ENCODE measurements at regions not wholly inside any gene's neighbourhood (a gene's known extent, or its start where the extent isn't known, plus 50 kb on each side); places are given as distances from the start of the nearest gene placed in this dataset.
A peak's percentile ranks its signal among the peaks of the same experiment; 100 is the strongest.

GRCh38 chr3:117596503-117596902 is 886.9 kb downstream of the TUSC7 start:
- TF ChIP-seq CTCF (IDR thresholded peaks at IDR 0.05) = no peak
- Histone ChIP-seq H3K27ac (no peak overlapping the region), H3K27me3 (ENCODE audit: low read depth) (no peaks in the 10 kb centered on the region), H3K4me1 (no peaks in the 10 kb centered on the region), H3K9me3 (no peaks in the 10 kb centered on the region), H3K36me3 (no peaks in the 10 kb centered on the region), H3K4me3 (no peak overlapping the region)
- ATAC-seq (no peak), DNase-seq (no peak)
- intact Hi-C loops (cut with DNase I) = no loop called here

- no peak for DNase-seq
- no peak overlapping the region for H3K4me3 ChIP-seq
These were observed 888.3 kb downstream of the TUSC7 start for GRCh38 chr3:117597865-117598264.

GRCh38 chr3:117600112-117600511 is 890.5 kb downstream of the TUSC7 start:
- Histone ChIP-seq H3K27ac (no peak overlapping the region), H3K4me3 (no peak overlapping the region), H3K27me3 (ENCODE audit: low read depth) (no peaks in the 10 kb centered on the region), H3K36me3 (no peaks in the 10 kb centered on the region), H3K4me1 (no peaks in the 10 kb centered on the region), H3K9me3 (no peaks in the 10 kb centered on the region)
- TF ChIP-seq CTCF (IDR thresholded peaks at IDR 0.05) = no peak
- intact Hi-C loops (cut with DNase I) = no loop called here
- peak; percentile 46 for DNase-seq
- ATAC-seq = peak; percentile 67 to 71

More at GRCh38 chr3:117597865-117598264, 888.3 kb downstream of the TUSC7 start:
- Histone ChIP-seq H3K27me3 (ENCODE audit: low read depth) (no peaks in the 10 kb centered on the region), H3K9me3 (no peaks in the 10 kb centered on the region), H3K4me1 (no peaks in the 10 kb centered on the region), H3K36me3 (no peaks in the 10 kb centered on the region), H3K27ac (no peak overlapping the region)
- TF ChIP-seq CTCF (IDR thresholded peaks at IDR 0.05) = no peak
- ATAC-seq = no peak
- intact Hi-C loops (cut with DNase I) = no loop called here

DNA sequence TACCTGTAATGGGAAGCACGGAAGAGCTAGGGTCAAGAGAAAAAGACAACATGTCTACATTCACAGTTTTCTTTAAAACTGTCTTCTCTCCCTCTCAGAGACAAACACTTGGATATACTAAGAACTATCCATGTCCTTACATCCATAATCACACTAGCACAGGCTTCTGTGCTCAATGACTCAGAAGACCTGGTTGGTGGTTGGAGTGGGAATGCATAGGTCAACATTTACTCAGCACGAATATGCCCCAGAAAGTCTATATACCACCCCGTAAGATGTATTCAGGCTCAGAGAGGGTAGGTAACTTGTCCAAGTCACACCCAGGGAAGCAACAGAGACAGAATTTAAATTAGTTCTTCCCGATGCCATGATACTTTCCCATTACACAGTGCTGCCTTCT is 891.1 kb downstream of the TUSC7 start:
- ATAC-seq = no peak
- no peak for TF ChIP-seq CTCF (IDR thresholded peaks at IDR 0.05)

GRCh38 chr3:117602058-117602644 is 892.6 kb downstream of the TUSC7 start:
- Histone ChIP-seq H3K27ac (no peak overlapping the region), H3K27me3 (ENCODE audit: low read depth) (no peaks in the 10 kb centered on the region), H3K4me3 (no peak overlapping the region), H3K9me3 (no peaks in the 10 kb centered on the region), H3K36me3 (no peaks in the 10 kb centered on the region), H3K4me1 (no peaks in the 10 kb centered on the region)
- ATAC-seq (no peak), DNase-seq (no peak)
- no peak for TF ChIP-seq CTCF (IDR thresholded peaks at IDR 0.05)
- intact Hi-C loops (cut with DNase I) = no loop called here

More for the DNA sequence above, 891.1 kb downstream of the TUSC7 start:
- no peak for DNase-seq
- no peaks in the 10 kb centered on the region for H3K4me1 ChIP-seq
- H3K36me3 ChIP-seq = no peaks in the 10 kb centered on the region
- H3K27ac ChIP-seq = no peak overlapping the region
- no peak overlapping the region for H3K4me3 ChIP-seq
- intact Hi-C loops (cut with DNase I) = no loop called here
- H3K9me3 ChIP-seq = no peaks in the 10 kb centered on the region
- H3K27me3 ChIP-seq (ENCODE audit: low read depth) = no peaks in the 10 kb centered on the region

All from lower lobe of right lung (tissue), 2 donors.